Activated CD4-positive, alpha-beta T cell treated with anti-CD3 and anti-CD28 coated beads, Interleukin-2, amount 50 U/mL, for 16 hours (primary cell): ENCODE measurements at regions not wholly inside any gene's neighbourhood (a gene's known extent, or its start where the extent isn't known, plus 50 kb on each side); places are given as distances from the start of the nearest gene placed in this dataset.

ENCODE experiments used
- DNase-seq: peaks from one replicate; pipeline ENCODE4 v3.0.0-alpha.2; 2020

DNA sequence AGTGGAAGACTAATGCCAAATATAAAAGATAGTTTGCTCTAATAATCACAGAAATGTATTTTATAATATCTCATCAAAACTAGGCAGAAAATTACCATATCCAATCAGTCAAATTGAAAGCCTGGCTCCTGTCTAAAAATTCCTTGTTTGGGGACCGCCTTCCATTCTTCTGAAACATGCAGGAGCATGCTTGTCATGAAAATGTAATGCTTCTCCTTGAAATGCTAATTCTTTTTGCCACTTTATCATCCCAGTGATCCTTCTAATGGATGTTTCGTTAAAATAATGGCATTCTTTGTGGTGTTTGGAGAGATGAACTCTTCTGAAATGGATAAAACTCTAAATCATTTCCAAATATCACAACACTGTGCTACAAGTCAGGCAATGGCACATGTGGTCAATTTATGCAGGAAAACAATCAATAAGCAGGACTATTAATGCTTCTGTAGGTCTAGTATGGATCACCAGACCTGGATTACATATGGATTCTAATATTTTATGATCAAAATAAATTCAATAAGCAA lies 1039.1 kb upstream of the NXPH2 start:
- no peak for DNase-seq

- no peak for DNase-seq
Measured at GRCh38 chr2:139814458-139814857, 1034.3 kb upstream of the NXPH2 start.

DNA sequence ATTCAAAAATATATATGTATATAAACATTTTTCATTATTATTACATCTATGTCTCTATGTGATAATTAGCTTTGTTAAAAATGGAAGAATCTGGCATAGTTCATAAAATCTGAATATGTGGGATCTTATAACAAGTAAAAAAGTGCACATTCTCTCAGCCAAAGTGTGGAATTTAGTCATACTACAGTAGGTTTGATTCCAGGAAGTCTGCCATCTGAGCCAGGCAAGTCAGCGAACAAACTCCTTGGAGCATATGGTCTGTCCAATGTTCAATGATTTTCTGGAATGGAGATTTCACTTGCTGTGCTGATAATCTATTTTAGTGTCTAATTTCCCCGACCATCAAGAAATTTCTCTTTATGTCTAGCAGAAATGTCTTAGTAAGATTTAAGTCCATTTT lies 1033.2 kb upstream of the NXPH2 start:
- DNase-seq = no peak

DNA sequence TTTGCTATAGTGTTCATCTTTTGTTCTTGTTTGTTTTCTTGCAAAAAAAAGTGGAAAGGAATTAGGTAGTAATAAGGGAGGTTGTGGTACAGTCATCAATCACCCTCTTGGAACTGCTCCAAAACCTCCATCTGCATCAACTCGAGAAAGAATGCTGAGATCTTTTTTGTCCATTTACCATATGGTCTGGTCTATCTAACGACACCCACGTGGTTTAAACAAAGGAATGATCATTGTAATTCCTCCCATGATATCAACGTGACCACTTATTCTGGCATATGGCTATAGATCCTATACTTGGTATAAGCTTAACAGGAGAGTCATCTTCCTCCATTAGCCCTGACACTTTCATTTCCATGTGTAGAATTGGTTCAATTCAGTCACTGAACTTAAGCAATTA lies 1025.3 kb upstream of the NXPH2 start:
- DNase-seq = no peak

DNA sequence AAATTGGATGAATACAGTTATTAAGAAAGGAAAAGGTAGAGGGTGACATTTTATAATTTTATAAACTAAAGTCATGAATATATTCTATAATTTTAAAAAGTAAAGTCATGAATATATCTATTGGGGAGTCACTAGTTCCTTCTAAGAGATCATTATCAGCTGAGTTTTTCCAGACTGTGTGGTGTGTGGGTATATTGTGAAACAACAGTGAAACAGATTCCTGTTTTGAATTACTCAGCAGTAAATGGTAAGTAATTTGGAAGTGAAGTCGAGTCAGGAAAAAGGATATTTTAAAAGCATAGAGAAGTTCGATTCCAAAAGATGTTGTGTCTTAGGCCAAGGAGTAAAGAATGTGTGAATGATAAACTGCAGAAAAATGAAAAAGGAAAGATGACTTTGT lies 1018.2 kb upstream of the NXPH2 start:
- no peak for DNase-seq

- DNase-seq = no peak
Measured at GRCh38 chr2:139790807-139791752, 1010.9 kb upstream of the NXPH2 start.

- no peak for DNase-seq
Measured at GRCh38 chr2:139790136-139790535, 1009.9 kb upstream of the NXPH2 start.

GRCh38 chr2:139778732-139779131 lies 998.5 kb upstream of the NXPH2 start:
- no peak for DNase-seq

DNA sequence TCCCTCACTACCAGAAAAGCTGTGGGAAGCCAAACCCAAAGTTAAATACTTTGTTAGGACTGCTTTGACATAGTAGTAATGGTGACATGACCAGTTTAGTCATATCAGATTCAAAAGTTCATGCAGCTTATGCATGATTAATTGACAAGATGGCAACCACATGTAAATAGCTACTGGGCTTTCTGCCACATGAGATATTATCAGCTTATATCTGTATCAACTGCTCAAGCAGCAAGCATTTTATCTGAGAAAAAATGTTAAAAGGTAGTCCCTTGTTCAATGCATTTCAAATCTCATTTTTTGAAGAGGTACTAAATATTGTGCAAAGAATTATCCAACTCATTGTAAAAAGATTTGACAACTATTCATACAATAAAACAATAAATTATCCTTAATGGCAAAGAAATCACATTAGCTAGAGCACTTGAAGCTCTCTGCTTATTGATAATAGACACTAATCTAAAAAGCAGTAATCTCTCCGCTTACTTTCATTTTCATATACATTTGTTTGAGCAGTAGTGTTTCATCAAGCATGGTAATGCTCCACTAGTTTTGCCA lies 993.6 kb upstream of the NXPH2 start:
- no peak for DNase-seq

DNA sequence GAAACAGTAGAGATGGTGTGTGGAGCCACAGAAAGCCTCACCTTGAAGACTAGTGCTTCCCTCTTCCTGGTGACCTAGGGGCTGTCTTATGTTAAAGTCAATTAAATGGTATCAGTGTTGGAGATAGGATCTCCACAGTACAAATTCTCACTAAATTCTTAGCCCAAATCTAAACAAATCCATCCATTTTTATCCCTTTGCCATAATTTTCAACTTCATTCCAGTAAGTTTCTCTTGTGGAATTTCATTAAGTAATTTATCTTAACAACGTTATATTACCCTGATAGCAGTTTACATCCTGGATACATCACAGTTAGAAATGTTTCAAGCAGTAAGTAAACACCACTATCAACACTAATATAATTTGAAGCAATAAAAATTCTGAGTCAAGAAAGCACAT lies 989.4 kb upstream of the NXPH2 start:
- DNase-seq = no peak

DNA sequence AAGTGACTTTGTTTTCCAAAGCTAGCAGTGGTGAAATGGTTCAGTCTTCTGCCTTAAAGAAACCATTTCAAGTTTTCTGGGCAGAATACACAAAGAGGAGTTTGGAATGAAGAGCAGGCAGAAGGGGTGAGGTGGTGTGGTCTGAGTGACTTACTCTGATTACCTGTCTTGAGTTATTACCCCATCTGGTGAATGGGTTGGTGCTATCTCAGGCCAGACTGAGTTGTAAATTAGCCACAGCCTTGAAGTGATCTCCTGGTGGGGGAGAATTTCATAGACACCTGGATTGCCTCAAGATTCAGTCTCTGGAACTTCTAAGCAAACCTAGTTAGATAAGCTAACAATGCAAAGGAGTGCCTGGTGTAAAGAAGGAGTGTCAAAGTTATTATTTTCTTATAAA lies 983.5 kb upstream of the NXPH2 start:
- DNase-seq = no peak

DNA sequence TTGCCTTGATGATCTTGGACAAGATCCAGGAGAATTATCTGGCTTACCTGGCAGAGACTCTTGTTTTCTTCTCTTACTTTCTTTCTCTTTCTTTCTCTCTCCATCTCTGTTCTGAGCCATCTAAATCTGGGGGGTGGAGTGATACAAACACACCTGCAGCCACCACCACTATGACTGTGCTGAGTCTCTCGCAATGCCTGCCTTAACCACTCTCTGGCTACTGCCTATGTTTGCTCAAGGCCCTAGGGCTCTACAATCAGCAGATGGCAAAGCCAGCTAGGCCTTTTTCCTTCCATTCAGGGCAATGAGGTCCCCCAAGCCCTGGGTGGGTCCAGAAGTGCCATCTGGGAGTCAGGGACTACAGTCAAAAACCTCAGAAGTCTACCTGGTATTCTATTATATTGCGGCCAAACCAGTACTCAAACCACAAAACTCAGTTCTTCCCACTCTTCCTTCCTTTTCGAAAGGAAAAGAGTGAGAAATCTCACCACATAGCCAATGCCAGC lies 978.9 kb upstream of the NXPH2 start:
- no peak for DNase-seq

DNA sequence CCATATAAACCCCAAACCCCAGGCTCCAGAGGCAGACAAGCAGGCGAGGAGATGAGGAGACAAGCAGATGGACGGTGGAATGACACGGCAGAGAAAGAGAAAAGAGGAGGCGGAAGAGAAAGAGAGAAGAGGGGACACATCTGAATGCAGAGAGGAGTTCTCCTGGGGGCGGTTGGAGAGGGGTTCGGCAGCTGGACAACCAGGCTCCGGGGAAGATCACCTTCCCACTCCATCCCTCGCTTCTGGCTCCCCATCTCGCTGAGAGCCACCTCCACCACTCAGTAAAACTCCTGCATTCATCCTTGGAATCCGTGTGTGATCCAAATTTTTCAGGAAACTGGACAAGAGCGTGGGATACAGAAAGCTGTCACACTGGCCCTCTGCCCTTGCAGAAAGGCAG lies 966.7 kb upstream of the NXPH2 start:
- DNase-seq = no peak

GRCh38 chr2:139744273-139744672 lies 964.1 kb upstream of the NXPH2 start:
- DNase-seq = no peak

DNA sequence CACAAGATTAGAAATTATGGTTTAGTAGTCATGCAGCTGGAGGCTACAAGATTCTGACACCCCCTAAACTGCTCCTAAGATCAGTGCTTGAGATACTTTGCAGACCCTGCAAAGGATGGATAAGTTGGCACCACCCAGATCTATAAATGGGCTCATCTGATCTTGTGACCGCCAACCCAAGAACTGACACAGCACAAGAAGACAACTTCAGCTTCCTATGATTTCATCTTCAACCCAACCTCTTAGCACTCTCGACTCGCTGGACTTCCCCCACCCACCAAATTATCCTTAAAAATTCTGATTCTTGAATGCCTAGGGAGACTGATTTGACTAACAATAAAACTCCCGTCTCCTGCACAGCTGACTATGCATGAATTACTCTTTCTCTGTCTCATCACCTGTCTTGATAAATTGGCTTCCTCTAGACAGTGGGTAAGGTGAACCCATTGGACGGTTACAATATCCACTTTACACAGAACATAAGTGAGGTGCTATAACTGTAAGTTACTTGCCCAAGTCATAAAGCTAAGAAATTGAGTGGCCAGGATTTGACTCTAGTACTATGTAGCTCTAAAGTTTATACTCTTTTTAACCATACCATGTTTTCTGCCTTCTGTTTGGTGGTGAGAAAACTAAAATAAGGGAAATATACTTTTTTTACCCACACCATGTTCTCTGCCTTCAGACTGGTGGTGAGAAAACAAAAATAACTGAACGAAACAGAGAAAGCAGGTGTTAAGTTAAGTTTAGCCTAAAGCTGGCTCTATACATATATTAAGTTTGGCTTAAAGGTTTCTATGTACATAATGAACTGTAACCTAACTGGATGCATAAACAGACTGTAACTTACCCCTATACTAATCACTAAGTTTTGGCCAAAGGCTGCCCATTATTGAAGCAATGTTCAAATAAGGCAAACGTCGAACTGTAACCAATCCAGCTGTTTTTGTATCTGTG lies 962.3 kb upstream of the NXPH2 start:
- DNase-seq = no peak

- no peak for DNase-seq
Measured at GRCh38 chr2:139737659-139738058, 957.5 kb upstream of the NXPH2 start.

DNA sequence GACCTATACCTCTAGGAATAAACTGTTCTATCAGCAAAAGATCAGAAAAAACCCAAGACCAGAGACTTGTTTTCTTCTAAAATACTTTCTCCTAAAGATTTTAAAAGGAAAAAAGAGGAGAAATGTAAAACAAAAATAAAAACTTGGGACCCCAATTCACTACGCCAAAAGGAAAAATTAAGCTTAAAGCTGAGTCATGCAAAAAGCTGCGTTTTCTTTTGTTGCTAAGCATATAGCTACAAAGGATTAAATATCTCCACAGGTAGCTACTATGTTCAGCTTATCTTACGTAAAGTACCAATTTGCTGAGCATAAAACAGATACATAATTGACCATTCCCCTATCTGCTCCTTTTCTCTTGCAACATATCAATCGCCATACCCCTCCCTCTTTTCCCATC lies 950.0 kb upstream of the NXPH2 start:
- no peak for DNase-seq

- DNase-seq = no peak
Measured at GRCh38 chr2:139721411-139721995, 941.3 kb upstream of the NXPH2 start.

- DNase-seq = no peak
Measured at GRCh38 chr2:139720056-139720455, 939.9 kb upstream of the NXPH2 start.

DNA sequence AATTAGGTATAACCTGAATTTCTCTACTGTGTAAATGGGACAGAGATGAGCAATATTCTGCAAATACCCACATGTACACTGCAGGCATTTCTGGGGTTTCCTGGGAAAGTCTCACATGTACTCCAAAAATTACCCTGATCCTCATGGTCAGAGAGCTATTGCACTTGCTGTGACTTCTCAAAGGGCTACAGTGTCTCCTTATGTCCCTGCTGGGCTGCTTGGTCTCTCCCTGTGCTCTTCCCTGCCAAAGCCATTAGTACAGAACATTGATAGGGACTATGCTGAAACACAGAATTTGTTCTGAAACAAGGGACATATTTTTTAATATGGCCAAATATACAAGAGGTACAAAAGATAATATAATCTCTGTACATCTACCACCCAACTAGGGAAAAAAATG lies 924.4 kb upstream of the NXPH2 start:
- DNase-seq = no peak

- no peak for DNase-seq
Measured at GRCh38 chr2:139694327-139694726, 914.1 kb upstream of the NXPH2 start.

DNA sequence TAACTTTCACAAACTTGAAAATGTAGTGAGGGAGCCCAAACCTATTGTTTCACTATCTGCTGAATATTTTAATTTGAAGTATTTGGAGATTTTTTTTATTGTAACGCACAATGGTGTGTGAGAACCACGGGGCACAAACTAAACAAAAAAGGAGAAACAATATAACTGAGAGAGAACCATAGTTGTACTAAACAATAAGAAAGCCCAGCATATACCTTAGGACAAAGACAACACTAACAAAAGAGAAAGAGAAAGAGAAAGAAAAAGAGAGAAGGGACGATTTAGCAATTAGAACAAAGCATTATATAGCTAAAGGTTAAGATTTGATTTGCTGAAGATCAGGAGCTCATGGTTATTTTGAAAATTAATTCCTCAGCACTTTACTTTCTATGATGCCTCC lies 906.0 kb upstream of the NXPH2 start:
- no peak for DNase-seq
